Activated naive CD4-positive, alpha-beta T cell treated with anti-CD3 and anti-CD28 coated beads for 36 hours (primary cell): ENCODE measurements at regions not wholly inside any gene's neighbourhood (a gene's known extent, or its start where the extent isn't known, plus 50 kb on each side); places are given as distances from the start of the nearest gene placed in this dataset.

Source experiments
- CTCF ChIA-PET: fragments of 350-600 bp; sonication (Branson Sonifier 250); formaldehyde crosslinking; loops from one replicate; lab custom pipeline; 2021; ENCODE audit warnings: antibody characterized with exemption; lab: Charles Lee
- DNase-seq: peaks from one replicate; pipeline ENCODE4 v3.0.0-alpha.2; 2020
- H3K27ac Mint-ChIP-seq: one replicate; pipeline ENCODE4 v1.8.0; 2021; ENCODE audit warnings: mild to moderate bottlenecking, mixed read lengths
- H3K27me3 Mint-ChIP-seq: one replicate; pipeline ENCODE4 v1.8.0; 2021; ENCODE audit warnings: low read depth, mixed read lengths
- H3K36me3 Mint-ChIP-seq: one replicate; pipeline ENCODE4 v1.8.0; 2021; ENCODE audit warnings: low read depth, mixed read lengths
- H3K4me1 Mint-ChIP-seq: one replicate; pipeline ENCODE4 v1.8.0; 2021; ENCODE audit warnings: low read depth, mixed read lengths
- H3K4me3 Mint-ChIP-seq: one replicate; pipeline ENCODE4 v1.8.0; 2021; ENCODE audit warnings: mild to moderate bottlenecking, moderate library complexity, mixed read lengths
- H3K9me3 Mint-ChIP-seq: one replicate; pipeline ENCODE4 v1.8.0; 2021; ENCODE audit warnings: mixed read lengths
- intact Hi-C: fragments of 100-400 bp; cut with micrococcal nuclease; formaldehyde crosslinking; loops from one replicate; pipeline ENCODE4 v1.15.1; 2023

DNA sequence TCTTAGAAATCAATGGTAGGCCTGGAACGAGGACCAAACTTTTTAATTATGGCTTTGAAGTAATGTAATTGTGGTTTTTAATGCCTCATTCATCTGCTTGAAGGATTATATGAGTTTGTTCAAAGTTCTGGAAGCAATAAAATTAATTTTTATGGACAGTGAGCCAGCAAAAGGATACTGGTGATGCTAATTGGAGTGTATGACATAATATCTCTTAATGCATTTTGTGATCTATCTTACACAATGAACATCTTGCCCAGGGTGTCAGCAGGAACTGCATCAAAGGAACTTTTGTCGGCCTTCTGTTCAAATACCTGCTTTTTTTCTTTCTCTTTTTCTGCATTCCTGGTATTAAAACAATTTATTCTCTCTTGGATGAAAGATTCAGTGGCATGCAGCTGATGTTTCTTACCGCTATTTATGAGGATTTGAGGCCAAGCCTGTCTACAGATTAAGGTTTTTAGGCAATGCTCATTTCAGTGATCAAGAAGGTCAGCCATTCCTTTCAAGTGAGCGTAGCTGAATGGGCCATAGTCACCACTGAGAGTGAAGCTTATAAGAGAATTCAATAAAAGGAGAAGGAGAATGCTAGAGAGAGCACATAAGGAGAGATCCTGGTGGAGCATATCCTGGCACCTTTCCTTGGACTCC lies 974.8 kb downstream of the SORCS3 start:
- H3K27me3 Mint-ChIP-seq: no peaks in the 10 kb centered on the region
- H3K4me3 Mint-ChIP-seq: no peak overlapping the region
- CTCF ChIA-PET: no interaction called here
- no peak overlapping the region for H3K27ac Mint-ChIP-seq
- H3K36me3 Mint-ChIP-seq: no peaks in the 10 kb centered on the region
- no peaks in the 10 kb centered on the region for H3K9me3 Mint-ChIP-seq
- no peaks in the 10 kb centered on the region for H3K4me1 Mint-ChIP-seq
- intact Hi-C loops: no loop called here
- no peak for DNase-seq

DNA sequence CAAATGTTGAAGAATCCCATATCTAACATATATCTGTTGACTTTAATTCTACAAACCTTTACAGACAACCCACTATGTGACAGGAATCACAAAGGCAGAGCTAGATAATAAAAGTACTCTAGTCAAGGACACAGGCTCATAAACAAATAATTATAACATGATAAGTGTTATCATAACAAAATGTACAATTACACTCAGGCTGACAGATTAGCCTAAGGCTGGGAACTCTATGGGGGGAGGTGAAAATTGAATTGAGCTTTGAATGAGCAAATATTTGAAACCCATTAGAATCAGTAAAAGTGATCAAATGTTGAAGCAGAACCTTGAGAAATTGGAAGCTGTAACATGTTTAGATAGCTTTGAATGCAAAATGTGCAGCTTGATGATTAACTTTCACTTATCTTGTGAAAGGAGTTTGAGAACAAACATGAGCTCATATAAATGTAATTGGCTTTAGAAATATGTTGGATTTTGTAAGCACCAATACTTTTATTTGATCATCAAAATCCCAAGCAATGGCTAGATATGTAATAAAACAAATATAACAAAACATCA lies 970.2 kb downstream of the SORCS3 start:
- Mint-ChIP-seq H3K4me1 (no peaks in the 10 kb centered on the region), H3K9me3 (peaks cover 5% of the 10 kb centered on the region), H3K27ac (no peak overlapping the region), H3K27me3 (no peaks in the 10 kb centered on the region), H3K4me3 (no peak overlapping the region), H3K36me3 (no peaks in the 10 kb centered on the region)
- CTCF ChIA-PET: no interaction called here
- intact Hi-C loops: no loop called here
- no peak for DNase-seq

DNA sequence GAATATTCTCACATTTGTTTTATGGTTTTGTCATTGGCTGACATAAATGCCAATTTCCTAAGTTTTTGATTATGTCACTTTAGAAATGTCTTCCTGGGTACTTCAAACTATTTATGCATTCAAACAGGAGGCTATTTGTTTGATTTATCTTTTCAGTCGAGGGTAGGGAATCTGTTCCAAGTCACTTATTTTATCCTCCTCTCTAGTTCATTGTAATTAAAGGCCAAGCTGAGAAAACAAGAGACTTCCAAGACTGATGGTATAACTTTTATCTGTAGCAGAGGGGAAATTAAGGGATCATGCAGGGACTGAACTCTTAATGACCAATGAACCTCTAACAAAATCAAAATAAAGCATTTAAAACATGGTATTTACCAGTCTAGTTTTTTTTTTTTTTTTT lies 968.4 kb downstream of the SORCS3 start:
- H3K36me3 Mint-ChIP-seq: no peaks in the 10 kb centered on the region
- H3K9me3 Mint-ChIP-seq: peaks cover 5% of the 10 kb centered on the region
- no peak overlapping the region for H3K27ac Mint-ChIP-seq
- H3K27me3 Mint-ChIP-seq: no peaks in the 10 kb centered on the region
- no peak overlapping the region for H3K4me3 Mint-ChIP-seq
- CTCF ChIA-PET: no interaction called here
- DNase-seq: no peak
- intact Hi-C loops: no loop called here
- no peaks in the 10 kb centered on the region for H3K4me1 Mint-ChIP-seq

DNA sequence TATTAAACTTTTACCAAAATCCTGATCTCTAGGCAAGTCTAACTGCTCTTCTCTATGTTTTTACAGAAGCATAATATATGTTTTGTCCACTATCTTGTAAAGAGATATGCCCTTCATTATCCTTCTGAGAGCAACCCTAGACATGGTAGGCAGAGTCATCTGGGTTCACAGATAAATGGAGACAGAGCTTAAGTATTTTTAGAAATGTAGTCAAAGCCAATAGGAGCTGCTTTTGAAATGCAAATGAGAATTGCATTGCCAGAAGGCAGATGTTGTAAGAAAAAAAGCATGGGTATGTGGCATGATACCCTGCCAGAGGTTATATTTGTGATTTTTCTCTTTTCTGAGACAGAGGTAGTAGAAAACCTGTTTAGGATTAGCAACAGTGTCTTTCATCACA lies 964.8 kb downstream of the SORCS3 start:
- no peaks in the 10 kb centered on the region for H3K27me3 Mint-ChIP-seq
- no peak overlapping the region for H3K27ac Mint-ChIP-seq
- no peaks in the 10 kb centered on the region for H3K36me3 Mint-ChIP-seq
- DNase-seq: no peak
- no peak overlapping the region for H3K4me3 Mint-ChIP-seq
- H3K9me3 Mint-ChIP-seq: peaks cover 9% of the 10 kb centered on the region
- CTCF ChIA-PET: interaction anchor here (0.7 kb wide), 1 partner anchor 941 kb away, joined by 3 read pairs; no protein-coding TSS in a partner anchor
- no peaks in the 10 kb centered on the region for H3K4me1 Mint-ChIP-seq
- intact Hi-C loops: no loop called here

DNA sequence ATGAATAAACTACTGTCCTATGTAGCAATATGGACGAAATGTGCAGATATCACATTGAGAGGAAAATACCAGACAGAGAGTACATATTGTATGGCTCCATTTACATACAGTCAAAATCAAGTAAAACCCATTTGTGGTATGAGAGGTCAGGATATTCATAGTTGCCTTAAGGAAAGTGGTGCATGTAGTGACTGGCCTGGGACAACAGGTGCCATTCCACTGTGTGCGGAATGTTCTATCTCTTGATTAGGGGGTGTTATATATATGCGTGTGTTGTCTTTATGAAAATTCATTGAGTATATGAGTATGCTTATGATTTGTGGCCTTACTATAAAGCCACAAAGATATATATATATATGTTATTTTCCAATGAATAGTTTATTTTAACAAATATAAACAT lies 964.0 kb downstream of the SORCS3 start:
- Mint-ChIP-seq H3K4me1 (no peaks in the 10 kb centered on the region), H3K9me3 (peaks cover 8% of the 10 kb centered on the region), H3K27me3 (no peaks in the 10 kb centered on the region), H3K27ac (no peak overlapping the region), H3K4me3 (no peak overlapping the region), H3K36me3 (no peaks in the 10 kb centered on the region)
- no peak for DNase-seq
- intact Hi-C loops: no loop called here
- CTCF ChIA-PET: no interaction called here

DNA sequence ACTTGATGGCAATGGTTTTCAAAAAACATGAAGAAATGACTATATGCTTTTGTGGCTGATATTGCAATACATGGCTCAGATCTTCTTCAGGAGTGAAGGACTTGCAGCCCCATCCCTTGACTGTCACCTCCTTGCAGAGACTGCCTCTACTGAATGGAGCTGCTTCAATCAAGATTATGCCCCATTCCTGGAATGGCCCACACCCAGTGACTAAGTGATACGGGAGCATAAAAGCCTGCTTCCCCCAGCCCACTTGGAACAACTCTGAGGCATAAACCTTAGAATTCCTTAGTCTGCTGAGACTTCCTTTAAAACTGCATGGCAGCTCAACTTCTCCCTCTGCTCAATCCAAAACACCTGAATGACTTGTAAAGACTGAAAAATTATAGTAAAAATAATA lies 957.1 kb downstream of the SORCS3 start:
- intact Hi-C loops: no loop called here
- H3K4me1 Mint-ChIP-seq: no peaks in the 10 kb centered on the region
- peaks cover 4% of the 10 kb centered on the region for H3K9me3 Mint-ChIP-seq
- CTCF ChIA-PET: no interaction called here
- DNase-seq: no peak
- no peak overlapping the region for H3K4me3 Mint-ChIP-seq
- H3K36me3 Mint-ChIP-seq: no peaks in the 10 kb centered on the region
- H3K27me3 Mint-ChIP-seq: peaks cover 2% of the 10 kb centered on the region
- H3K27ac Mint-ChIP-seq: no peak overlapping the region

DNA sequence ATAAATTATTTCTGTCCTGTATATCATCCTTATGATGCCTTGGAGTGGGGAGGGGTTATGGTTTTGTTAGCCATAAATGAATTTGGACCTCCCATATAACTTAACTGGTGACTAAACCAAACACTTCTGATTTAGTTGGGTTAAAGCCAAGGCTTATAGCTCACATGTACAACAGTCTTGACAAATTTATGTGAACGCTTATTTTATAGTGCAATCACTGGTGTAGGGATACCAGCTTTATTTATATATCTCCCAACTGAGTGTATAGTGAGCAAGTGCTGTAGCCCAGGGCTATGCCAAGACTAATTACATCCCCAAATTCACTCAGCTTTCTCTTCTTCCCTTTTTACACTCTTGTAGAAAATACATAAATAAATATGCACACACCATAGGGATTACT lies 956.2 kb downstream of the SORCS3 start:
- intact Hi-C loops: no loop called here

DNA sequence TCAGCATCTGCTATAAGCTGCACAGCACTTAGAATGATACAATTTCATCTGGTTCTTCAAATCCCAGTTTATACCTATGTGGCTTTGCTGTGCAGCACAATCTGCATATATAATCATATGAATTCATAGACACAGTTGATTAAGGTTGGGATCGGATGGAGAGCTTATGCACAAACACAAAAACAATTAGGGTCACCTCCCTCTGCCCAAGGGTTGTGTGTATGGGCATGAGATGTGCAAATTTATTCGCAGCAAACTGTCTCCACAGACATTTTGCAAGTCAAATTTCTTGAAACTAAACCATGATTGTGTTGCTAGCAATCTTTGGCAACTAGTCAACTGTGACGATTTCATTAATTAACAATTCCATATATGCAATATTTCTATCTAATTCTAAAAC lies 955.7 kb downstream of the SORCS3 start:
- CTCF ChIA-PET: no interaction called here
- H3K27me3 Mint-ChIP-seq: peaks cover 2% of the 10 kb centered on the region
- H3K27ac Mint-ChIP-seq: no peak overlapping the region
- DNase-seq: no peak
- intact Hi-C loops: no loop called here
- no peak overlapping the region for H3K4me3 Mint-ChIP-seq
- no peaks in the 10 kb centered on the region for H3K4me1 Mint-ChIP-seq
- no peaks in the 10 kb centered on the region for H3K9me3 Mint-ChIP-seq
- no peaks in the 10 kb centered on the region for H3K36me3 Mint-ChIP-seq

More for the DNA sequence above, 956.2 kb downstream of the SORCS3 start:
- no peaks in the 10 kb centered on the region for H3K9me3 Mint-ChIP-seq
- no peak overlapping the region for H3K4me3 Mint-ChIP-seq
- CTCF ChIA-PET: no interaction called here
- peaks cover 2% of the 10 kb centered on the region for H3K27me3 Mint-ChIP-seq
- H3K4me1 Mint-ChIP-seq: no peaks in the 10 kb centered on the region
- DNase-seq: no peak
- H3K36me3 Mint-ChIP-seq: no peaks in the 10 kb centered on the region
- no peak overlapping the region for H3K27ac Mint-ChIP-seq

DNA sequence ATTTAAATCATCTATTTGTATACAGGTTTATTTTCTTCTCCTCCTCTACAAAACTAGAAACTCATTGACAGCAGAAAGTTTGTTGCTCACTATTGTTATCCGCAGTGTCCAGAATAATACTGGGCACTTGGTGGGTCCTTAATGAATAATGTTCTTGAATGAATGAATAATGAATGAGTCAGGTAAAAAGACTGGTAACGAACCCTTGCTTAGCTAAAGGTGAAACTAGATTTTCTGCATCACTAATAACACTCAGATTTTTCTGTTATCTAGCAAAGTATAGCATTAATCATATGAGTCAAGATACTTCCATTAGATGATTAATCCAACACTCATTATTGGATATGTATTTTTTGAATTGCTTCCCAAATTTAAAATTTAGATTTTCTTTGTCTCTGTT lies 953.2 kb downstream of the SORCS3 start:
- no peaks in the 10 kb centered on the region for H3K9me3 Mint-ChIP-seq
- CTCF ChIA-PET: no interaction called here
- H3K4me3 Mint-ChIP-seq: no peak overlapping the region
- H3K27me3 Mint-ChIP-seq: peaks cover 2% of the 10 kb centered on the region
- DNase-seq: no peak
- H3K36me3 Mint-ChIP-seq: no peaks in the 10 kb centered on the region
- no peak overlapping the region for H3K27ac Mint-ChIP-seq
- intact Hi-C loops: no loop called here
- no peaks in the 10 kb centered on the region for H3K4me1 Mint-ChIP-seq

DNA sequence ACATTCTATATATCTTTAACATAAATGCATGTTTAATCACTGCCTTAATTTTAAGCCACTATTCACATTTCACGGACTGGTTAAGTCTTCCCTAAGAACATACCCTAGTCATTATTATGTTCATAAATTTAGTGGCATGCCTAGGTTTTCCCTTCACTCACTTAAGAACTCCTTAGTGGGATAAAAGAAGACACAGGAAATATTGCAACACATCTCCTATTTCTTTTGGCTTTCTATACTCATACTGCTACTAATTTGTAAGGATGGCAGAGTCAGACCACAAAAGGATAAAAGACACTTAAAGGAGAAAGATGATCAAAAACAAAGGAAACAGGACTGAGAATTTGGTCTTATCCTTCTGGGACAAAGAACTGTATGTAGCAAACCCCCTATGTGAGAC lies 951.4 kb downstream of the SORCS3 start:
- Mint-ChIP-seq H3K36me3 (no peaks in the 10 kb centered on the region), H3K27ac (no peak overlapping the region), H3K9me3 (no peaks in the 10 kb centered on the region), H3K27me3 (peaks cover 2% of the 10 kb centered on the region), H3K4me1 (no peaks in the 10 kb centered on the region), H3K4me3 (no peak overlapping the region)
- intact Hi-C loops: no loop called here
- CTCF ChIA-PET: no interaction called here
- no peak for DNase-seq

DNA sequence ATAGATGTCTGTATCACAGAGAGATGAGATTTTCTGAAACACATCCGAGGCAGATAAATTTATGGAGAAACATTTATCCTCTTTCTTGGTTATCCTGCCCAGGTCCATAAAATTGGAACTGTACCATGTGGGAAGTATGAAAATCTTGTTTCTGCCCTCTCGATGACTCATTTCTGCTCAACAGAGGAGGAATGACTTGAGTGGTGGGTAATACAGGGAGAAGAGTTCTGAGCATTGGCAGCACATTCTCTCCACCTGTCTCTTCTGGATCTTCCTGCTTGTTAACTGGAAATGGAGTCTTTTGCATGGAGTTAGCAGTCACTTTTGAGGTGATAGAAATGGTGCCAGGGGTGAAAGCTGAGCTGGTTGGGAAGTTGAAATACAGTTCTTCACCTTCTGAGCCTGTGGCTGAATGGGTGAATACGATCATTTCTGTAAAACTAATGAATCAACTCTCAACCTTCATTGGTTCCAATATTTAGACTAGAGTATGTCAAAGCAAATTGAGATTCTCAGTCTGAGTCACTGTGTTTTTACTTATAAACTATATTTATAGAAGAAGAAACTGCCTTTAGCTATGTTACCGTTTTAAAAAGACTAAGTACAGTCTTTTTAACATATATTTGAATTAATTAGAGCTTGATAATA lies 945.5 kb downstream of the SORCS3 start:
- no peaks in the 10 kb centered on the region for H3K36me3 Mint-ChIP-seq
- intact Hi-C loops: no loop called here
- peaks cover 2% of the 10 kb centered on the region for H3K4me1 Mint-ChIP-seq
- H3K9me3 Mint-ChIP-seq: no peaks in the 10 kb centered on the region
- no peaks in the 10 kb centered on the region for H3K27me3 Mint-ChIP-seq
- H3K4me3 Mint-ChIP-seq: no peak overlapping the region
- DNase-seq: no peak
- CTCF ChIA-PET: no interaction called here
- no peak overlapping the region for H3K27ac Mint-ChIP-seq

DNA sequence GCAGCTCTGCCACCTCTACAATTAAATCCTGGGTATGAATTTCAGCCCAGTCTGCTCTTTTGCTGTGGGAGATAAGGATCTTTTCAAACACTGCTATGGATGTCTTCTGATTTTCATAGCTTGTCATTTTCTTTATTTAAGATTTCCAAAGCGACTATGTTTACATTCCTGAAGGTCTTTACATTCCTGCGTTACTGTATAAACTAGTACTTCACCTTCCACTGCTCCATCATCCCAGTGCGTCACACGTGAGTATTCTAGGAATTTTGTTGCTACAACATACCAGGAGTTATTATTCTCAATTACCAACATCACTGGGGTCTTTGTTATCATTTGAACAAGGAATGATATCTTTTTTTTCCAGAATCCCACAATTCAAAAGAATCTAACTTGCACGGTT lies 944.7 kb downstream of the SORCS3 start:
- DNase-seq: no peak
- CTCF ChIA-PET: interaction anchor here (0.6 kb wide), 1 partner anchor 12 kb away, joined by 3 read pairs; no protein-coding TSS in a partner anchor
- Mint-ChIP-seq H3K27ac (no peak overlapping the region), H3K4me3 (no peak overlapping the region), H3K4me1 (peaks cover 2% of the 10 kb centered on the region), H3K9me3 (peaks cover 4% of the 10 kb centered on the region), H3K27me3 (no peaks in the 10 kb centered on the region), H3K36me3 (no peaks in the 10 kb centered on the region)
- intact Hi-C loops: no loop called here

DNA sequence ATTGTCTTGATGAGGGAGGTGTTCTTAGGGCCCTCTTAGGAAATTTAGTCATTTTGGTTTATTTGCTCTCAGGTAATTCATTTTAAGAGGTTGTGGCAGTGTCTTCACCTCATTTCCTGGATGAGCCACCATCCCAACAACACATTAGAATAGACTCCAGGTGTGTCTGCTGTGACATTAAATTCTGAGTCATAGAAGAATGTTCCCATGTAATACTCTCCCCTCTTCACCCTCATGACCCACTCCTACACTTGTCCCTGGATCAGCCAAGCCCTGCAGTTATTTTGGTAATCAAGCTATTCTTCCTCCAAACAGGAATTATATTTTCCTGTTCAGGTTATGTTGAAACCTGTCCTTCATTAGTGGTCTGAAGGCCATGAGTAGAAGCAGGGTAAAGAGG lies 944.1 kb downstream of the SORCS3 start:
- Mint-ChIP-seq H3K27me3 (no peaks in the 10 kb centered on the region), H3K36me3 (no peaks in the 10 kb centered on the region), H3K4me1 (peaks cover 2% of the 10 kb centered on the region), H3K9me3 (peaks cover 4% of the 10 kb centered on the region), H3K27ac (no peak overlapping the region), H3K4me3 (no peak overlapping the region)
- DNase-seq: no peak
- intact Hi-C loops: no loop called here
- CTCF ChIA-PET: no interaction called here
